Neural progenitor cell (in vitro differentiated cells): ENCODE measurements at regions not wholly inside any gene's neighbourhood (a gene's known extent, or its start where the extent isn't known, plus 50 kb on each side); places are given as distances from the start of the nearest gene placed in this dataset.

Source experiments
- DNase-seq: peaks from one replicate; pipeline ENCODE4 v3.0.0-alpha.2; 2016; ENCODE audit warnings: low spot score
- H2AFZ ChIP-seq: fragments of 200-600 bp; sonication (generic); replicated peaks from 2 replicates; pipeline ENCODE4 v1.6.1; 2016; ENCODE audit warnings: antibody characterized with exemption
- H3F3A ChIP-seq: fragments of 200-600 bp; sonication (generic); 2 replicates; pipeline ENCODE4 v1.6.1; 2016; ENCODE audit warnings: antibody characterized with exemption, low read depth
- H3K27ac ChIP-seq: fragments of 200-600 bp; sonication (generic); 2 replicates; pipeline ENCODE4 v1.5.1; 2016; ENCODE audit warnings: mild to moderate bottlenecking
- H3K27me3 ChIP-seq: fragments of 200-600 bp; sonication (generic); 2 replicates; pipeline ENCODE4 v1.6.1; 2016; ENCODE audit warnings: mild to moderate bottlenecking, moderate library complexity
- H3K36me3 ChIP-seq: fragments of 200-600 bp; sonication (generic); 2 replicates; pipeline ENCODE4 v1.5.1; 2016
- H3K4me1 ChIP-seq: fragments of 200-600 bp; sonication (generic); 2 replicates; pipeline ENCODE4 v1.6.1; 2016; ENCODE audit warnings: mixed run types
- H3K4me2 ChIP-seq: fragments of 200-600 bp; sonication (generic); 2 replicates; pipeline ENCODE4 v1.6.1; 2016
- H3K4me3 ChIP-seq: fragments of 200-600 bp; sonication (generic); 2 replicates; pipeline ENCODE4 v1.5.1; 2016
- H3K79me2 ChIP-seq: fragments of 200-600 bp; sonication (generic); 2 replicates; pipeline ENCODE4 v1.6.1; 2016; ENCODE audit warnings: low read depth
- H3K9ac ChIP-seq: fragments of 200-600 bp; sonication (generic); 2 replicates; pipeline ENCODE4 v1.6.1; 2016
- H3K9me3 ChIP-seq: fragments of 200-600 bp; sonication (generic); 2 replicates; pipeline ENCODE4 v1.5.1; 2016; ENCODE audit warnings: low read depth
- H4K20me1 ChIP-seq: fragments of 200-600 bp; sonication (generic); 2 replicates; pipeline ENCODE4 v1.6.1; 2016; ENCODE audit warnings: low read depth
- H3K27ac Mint-ChIP-seq: 3 replicates; pipeline ENCODE4 v1.8.0; 2021; ENCODE audit warnings: mixed read lengths
- H3K27me3 Mint-ChIP-seq: 2 replicates; pipeline ENCODE4 v1.8.0; 2022; ENCODE audit warnings: low read depth, mild to moderate bottlenecking, inconsistent platforms, moderate library complexity, mixed read lengths; ENCODE audit not compliant: insufficient read depth
- H3K36me3 Mint-ChIP-seq: 3 replicates; pipeline ENCODE4 v1.8.0; 2021; ENCODE audit warnings: mixed read lengths
- H3K4me1 Mint-ChIP-seq: 3 replicates; pipeline ENCODE4 v1.8.0; 2021; ENCODE audit warnings: mixed read lengths
- H3K4me3 Mint-ChIP-seq: 3 replicates; pipeline ENCODE4 v1.8.0; 2021; ENCODE audit warnings: mild to moderate bottlenecking, moderate library complexity, mixed read lengths
- H3K9me3 Mint-ChIP-seq: 3 replicates; pipeline ENCODE4 v1.8.0; 2020; ENCODE audit warnings: mixed read lengths
- EZH2 ChIP-seq: fragments of 200-600 bp; sonication (generic); IDR thresholded peaks from 2 replicates; pipeline ENCODE4 v1.6.1; 2017; ENCODE audit warnings: antibody characterized with exemption, mild to moderate bottlenecking, moderate library complexity
- EZH2phosphoT487 ChIP-seq: fragments of 200-600 bp; sonication (generic); IDR thresholded peaks from 2 replicates; pipeline ENCODE4 v1.6.1; 2017; ENCODE audit warnings: antibody characterized with exemption
- TF ChIP-seq, protein P1 (sequence below): fragments of 200-600 bp; sonication (generic); IDR thresholded peaks from 2 replicates; pipeline ENCODE4 v1.5.1; 2017; ENCODE audit warnings: antibody characterized with exemption, mild to moderate bottlenecking

- DNase-seq = no peak
- H3K36me3 Mint-ChIP-seq = no peaks in the 10 kb centered on the region
- peaks cover 2% of the 10 kb centered on the region for H3K4me1 Mint-ChIP-seq
- Histone ChIP-seq H4K20me1 (no peaks in the 10 kb centered on the region), H3K4me1 (no peaks in the 10 kb centered on the region), H3K79me2 (no peaks in the 10 kb centered on the region), H3K27me3 (no peaks in the 10 kb centered on the region), H2AFZ (no peak overlapping the region), H3K4me2 (no peak overlapping the region), H3F3A (no peaks in the 10 kb centered on the region), H3K27ac (no peak overlapping the region), H3K4me3 (no peak overlapping the region), H3K36me3 (no peaks in the 10 kb centered on the region), H3K9ac (no peak overlapping the region), H3K9me3 (no peaks in the 10 kb centered on the region)
- H3K27ac Mint-ChIP-seq = no peak overlapping the region
- no peak overlapping the region for H3K4me3 Mint-ChIP-seq
- no peak for TF ChIP-seq EZH2
- TF ChIP-seq, protein P1, sequence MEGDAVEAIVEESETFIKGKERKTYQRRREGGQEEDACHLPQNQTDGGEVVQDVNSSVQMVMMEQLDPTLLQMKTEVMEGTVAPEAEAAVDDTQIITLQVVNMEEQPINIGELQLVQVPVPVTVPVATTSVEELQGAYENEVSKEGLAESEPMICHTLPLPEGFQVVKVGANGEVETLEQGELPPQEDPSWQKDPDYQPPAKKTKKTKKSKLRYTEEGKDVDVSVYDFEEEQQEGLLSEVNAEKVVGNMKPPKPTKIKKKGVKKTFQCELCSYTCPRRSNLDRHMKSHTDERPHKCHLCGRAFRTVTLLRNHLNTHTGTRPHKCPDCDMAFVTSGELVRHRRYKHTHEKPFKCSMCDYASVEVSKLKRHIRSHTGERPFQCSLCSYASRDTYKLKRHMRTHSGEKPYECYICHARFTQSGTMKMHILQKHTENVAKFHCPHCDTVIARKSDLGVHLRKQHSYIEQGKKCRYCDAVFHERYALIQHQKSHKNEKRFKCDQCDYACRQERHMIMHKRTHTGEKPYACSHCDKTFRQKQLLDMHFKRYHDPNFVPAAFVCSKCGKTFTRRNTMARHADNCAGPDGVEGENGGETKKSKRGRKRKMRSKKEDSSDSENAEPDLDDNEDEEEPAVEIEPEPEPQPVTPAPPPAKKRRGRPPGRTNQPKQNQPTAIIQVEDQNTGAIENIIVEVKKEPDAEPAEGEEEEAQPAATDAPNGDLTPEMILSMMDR = no peak
- TF ChIP-seq EZH2phosphoT487 = no peak
- no peaks in the 10 kb centered on the region for H3K9me3 Mint-ChIP-seq
- H3K27me3 Mint-ChIP-seq = no peaks in the 10 kb centered on the region
Measured at GRCh38 chr11:127713226-127713625, 712.7 kb upstream of the KIRREL3 start.

DNA sequence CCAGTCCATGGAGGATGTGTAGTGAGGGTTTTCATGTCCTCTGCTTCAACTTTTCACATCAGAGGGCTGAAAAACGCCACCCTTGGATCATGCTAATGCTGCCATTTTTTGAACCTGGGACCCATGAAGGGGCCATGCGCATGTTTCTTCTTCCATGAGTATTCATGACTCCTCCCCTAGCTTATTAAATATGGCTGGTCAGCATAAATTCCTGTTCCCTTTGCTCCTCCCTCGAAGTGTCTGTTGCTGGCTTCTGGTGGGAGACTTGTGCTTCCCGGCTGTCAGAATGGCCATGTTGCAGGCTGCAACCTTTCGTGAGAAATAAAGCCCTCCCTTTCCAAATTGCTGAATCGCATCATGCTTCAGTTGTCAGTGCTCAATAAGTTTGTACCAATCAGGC is 711.2 kb upstream of the KIRREL3 start:
- Histone ChIP-seq H3K4me1 (no peaks in the 10 kb centered on the region), H3F3A (no peaks in the 10 kb centered on the region), H3K27me3 (no peaks in the 10 kb centered on the region), H3K4me3 (no peak overlapping the region), H3K36me3 (no peaks in the 10 kb centered on the region), H3K9me3 (no peaks in the 10 kb centered on the region), H3K27ac (no peak overlapping the region), H4K20me1 (no peaks in the 10 kb centered on the region), H3K4me2 (no peak overlapping the region), H3K79me2 (no peaks in the 10 kb centered on the region), H3K9ac (no peak overlapping the region), H2AFZ (no peak overlapping the region)
- no peak overlapping the region for H3K27ac Mint-ChIP-seq
- TF ChIP-seq, protein P1 = no peak
- no peak for TF ChIP-seq EZH2
- TF ChIP-seq EZH2phosphoT487 = no peak
- peaks cover 2% of the 10 kb centered on the region for H3K4me1 Mint-ChIP-seq
- no peak for DNase-seq
- H3K9me3 Mint-ChIP-seq = no peaks in the 10 kb centered on the region
- no peak overlapping the region for H3K4me3 Mint-ChIP-seq
- peaks cover 3% of the 10 kb centered on the region for H3K27me3 Mint-ChIP-seq
- no peaks in the 10 kb centered on the region for H3K36me3 Mint-ChIP-seq

DNA sequence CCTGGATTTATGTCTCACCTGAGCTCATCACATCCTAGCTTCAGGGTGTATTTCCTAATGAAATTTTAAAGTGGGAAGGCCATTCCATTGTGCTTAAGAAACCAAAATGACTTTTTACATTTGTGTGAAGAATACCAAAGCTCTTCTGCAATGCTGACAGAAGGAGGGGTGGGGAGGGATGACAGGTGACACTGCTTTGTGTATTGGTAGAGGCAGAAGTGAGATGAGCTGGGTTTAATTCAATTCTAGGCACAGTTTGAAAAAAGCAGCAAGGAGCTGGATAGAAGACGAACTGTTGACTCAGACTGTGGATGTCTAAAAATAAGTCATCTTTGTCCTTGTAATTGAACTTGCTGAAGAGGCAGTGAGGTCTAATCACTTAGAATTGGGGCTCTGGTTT is 710.3 kb upstream of the KIRREL3 start:
- TF ChIP-seq, protein P1 = no peak
- no peak for TF ChIP-seq EZH2phosphoT487
- Histone ChIP-seq H3K4me3 (no peak overlapping the region), H3K9ac (no peak overlapping the region), H3K27ac (no peak overlapping the region), H3K27me3 (no peaks in the 10 kb centered on the region), H3K79me2 (no peaks in the 10 kb centered on the region), H3K4me1 (no peaks in the 10 kb centered on the region), H4K20me1 (no peaks in the 10 kb centered on the region), H3K4me2 (no peak overlapping the region), H2AFZ (no peak overlapping the region), H3K9me3 (no peaks in the 10 kb centered on the region), H3F3A (no peaks in the 10 kb centered on the region), H3K36me3 (no peaks in the 10 kb centered on the region)
- H3K27ac Mint-ChIP-seq = no peak overlapping the region
- H3K4me3 Mint-ChIP-seq = no peak overlapping the region
- H3K4me1 Mint-ChIP-seq = peaks cover 2% of the 10 kb centered on the region
- no peak for DNase-seq
- no peaks in the 10 kb centered on the region for H3K9me3 Mint-ChIP-seq
- peaks cover 3% of the 10 kb centered on the region for H3K27me3 Mint-ChIP-seq
- no peaks in the 10 kb centered on the region for H3K36me3 Mint-ChIP-seq

- H3K9me3 Mint-ChIP-seq = no peaks in the 10 kb centered on the region
- H3K27ac ChIP-seq = no peak overlapping the region
- H3K4me3 Mint-ChIP-seq = no peak overlapping the region
- no peak overlapping the region for H3K4me3 ChIP-seq
- no peaks in the 10 kb centered on the region for H3K79me2 ChIP-seq
- H3F3A ChIP-seq = no peaks in the 10 kb centered on the region
- no peaks in the 10 kb centered on the region for H3K36me3 Mint-ChIP-seq
- H3K4me2 ChIP-seq = no peak overlapping the region
- H3K4me1 ChIP-seq = no peaks in the 10 kb centered on the region
- no peaks in the 10 kb centered on the region for H3K36me3 ChIP-seq
- H2AFZ ChIP-seq = no peak overlapping the region
- H3K9ac ChIP-seq = no peak overlapping the region
- no peaks in the 10 kb centered on the region for H3K9me3 ChIP-seq
- peaks cover 2% of the 10 kb centered on the region for H3K4me1 Mint-ChIP-seq
- no peak overlapping the region for H3K27ac Mint-ChIP-seq
- DNase-seq = no peak
- H4K20me1 ChIP-seq = no peaks in the 10 kb centered on the region
- H3K27me3 ChIP-seq = no peaks in the 10 kb centered on the region
- TF ChIP-seq, protein P1 = no peak
- no peak for TF ChIP-seq EZH2
- no peak for TF ChIP-seq EZH2phosphoT487
- H3K27me3 Mint-ChIP-seq = peaks cover 6% of the 10 kb centered on the region
Measured at GRCh38 chr11:127709960-127710359, 709.4 kb upstream of the KIRREL3 start.
